HEK293 (cell line): ENCODE measurements at regions not wholly inside any gene's neighbourhood (a gene's known extent, or its start where the extent isn't known, plus 50 kb on each side); places are given as distances from the start of the nearest gene placed in this dataset.

Experiments
- CTCF ChIP-seq: fragments of 450-650 bp; formaldehyde crosslinking; IDR thresholded peaks from 2 replicates; pipeline ENCODE4 v1.5.1; 2016; ENCODE audit warnings: missing biosample characterization, missing genetic modification characterization
- GLIS1 ChIP-seq: fragments of 450-650 bp; formaldehyde crosslinking; IDR thresholded peaks from 2 replicates; pipeline ENCODE4 v1.5.1; 2016; ENCODE audit warnings: missing biosample characterization, missing genetic modification characterization
- MZF1 ChIP-seq: fragments of 450-650 bp; formaldehyde crosslinking; IDR thresholded peaks from 2 replicates; pipeline ENCODE4 v1.5.1; 2017; ENCODE audit warnings: missing biosample characterization, missing genetic modification characterization, borderline replicate concordance
- ZBTB21 ChIP-seq: fragments of 450-650 bp; formaldehyde crosslinking; IDR thresholded peaks from 2 replicates; pipeline ENCODE4 v1.5.1; 2017; ENCODE audit warnings: missing biosample characterization, missing genetic modification characterization
- ZFHX2 ChIP-seq: fragments of 450-650 bp; formaldehyde crosslinking; conservative IDR thresholded peaks from 2 replicates; pipeline ENCODE4 v1.5.1; 2016; ENCODE audit warnings: missing biosample characterization, missing genetic modification characterization
- ZNF10 ChIP-seq: fragments of 450-650 bp; formaldehyde crosslinking; IDR thresholded peaks from 2 replicates; pipeline ENCODE4 v1.5.1; 2017; ENCODE audit warnings: missing biosample characterization, missing genetic modification characterization
- ZNF121 ChIP-seq: fragments of 450-650 bp; formaldehyde crosslinking; IDR thresholded peaks from 2 replicates; pipeline ENCODE4 v1.5.1; 2016; ENCODE audit warnings: missing biosample characterization, missing genetic modification characterization
- ZNF37A ChIP-seq: fragments of 450-650 bp; IDR thresholded peaks from 2 replicates; pipeline ENCODE4 v1.5.1; 2018; ENCODE audit warnings: missing biosample characterization, missing genetic modification characterization
- ZSCAN18 ChIP-seq: fragments of 450-650 bp; formaldehyde crosslinking; IDR thresholded peaks from 2 replicates; pipeline ENCODE4 v1.5.1; 2016; ENCODE audit warnings: missing biosample characterization, missing genetic modification characterization
- TF ChIP-seq, protein P1 (sequence below): fragments of 450-650 bp; formaldehyde crosslinking; IDR thresholded peaks from 2 replicates; pipeline ENCODE4 v1.5.1; 2016; ENCODE audit warnings: missing biosample characterization, missing genetic modification characterization
- TF ChIP-seq, protein P2 (sequence below): fragments of 450-650 bp; formaldehyde crosslinking; IDR thresholded peaks from 2 replicates; pipeline ENCODE4 v1.5.1; 2016; ENCODE audit warnings: missing biosample characterization, missing genetic modification characterization

GRCh38 chr13:72062566-72062965 is 195.6 kb upstream of the DACH1 start:
- TF ChIP-seq GLIS1 (tag by site-specific recombination) (no peak), ZNF37A (no peak), CTCF (tag by site-specific recombination) (no peak), ZSCAN18 (no peak), ZNF121 (tag by site-specific recombination) (no peak), ZBTB21 (no peak), ZNF10 (tag by site-specific recombination) (no peak), ZFHX2 (tag by site-specific recombination) (no peak), MZF1 (tag by site-specific recombination) (no peak)
- TF ChIP-seq, protein P1, sequence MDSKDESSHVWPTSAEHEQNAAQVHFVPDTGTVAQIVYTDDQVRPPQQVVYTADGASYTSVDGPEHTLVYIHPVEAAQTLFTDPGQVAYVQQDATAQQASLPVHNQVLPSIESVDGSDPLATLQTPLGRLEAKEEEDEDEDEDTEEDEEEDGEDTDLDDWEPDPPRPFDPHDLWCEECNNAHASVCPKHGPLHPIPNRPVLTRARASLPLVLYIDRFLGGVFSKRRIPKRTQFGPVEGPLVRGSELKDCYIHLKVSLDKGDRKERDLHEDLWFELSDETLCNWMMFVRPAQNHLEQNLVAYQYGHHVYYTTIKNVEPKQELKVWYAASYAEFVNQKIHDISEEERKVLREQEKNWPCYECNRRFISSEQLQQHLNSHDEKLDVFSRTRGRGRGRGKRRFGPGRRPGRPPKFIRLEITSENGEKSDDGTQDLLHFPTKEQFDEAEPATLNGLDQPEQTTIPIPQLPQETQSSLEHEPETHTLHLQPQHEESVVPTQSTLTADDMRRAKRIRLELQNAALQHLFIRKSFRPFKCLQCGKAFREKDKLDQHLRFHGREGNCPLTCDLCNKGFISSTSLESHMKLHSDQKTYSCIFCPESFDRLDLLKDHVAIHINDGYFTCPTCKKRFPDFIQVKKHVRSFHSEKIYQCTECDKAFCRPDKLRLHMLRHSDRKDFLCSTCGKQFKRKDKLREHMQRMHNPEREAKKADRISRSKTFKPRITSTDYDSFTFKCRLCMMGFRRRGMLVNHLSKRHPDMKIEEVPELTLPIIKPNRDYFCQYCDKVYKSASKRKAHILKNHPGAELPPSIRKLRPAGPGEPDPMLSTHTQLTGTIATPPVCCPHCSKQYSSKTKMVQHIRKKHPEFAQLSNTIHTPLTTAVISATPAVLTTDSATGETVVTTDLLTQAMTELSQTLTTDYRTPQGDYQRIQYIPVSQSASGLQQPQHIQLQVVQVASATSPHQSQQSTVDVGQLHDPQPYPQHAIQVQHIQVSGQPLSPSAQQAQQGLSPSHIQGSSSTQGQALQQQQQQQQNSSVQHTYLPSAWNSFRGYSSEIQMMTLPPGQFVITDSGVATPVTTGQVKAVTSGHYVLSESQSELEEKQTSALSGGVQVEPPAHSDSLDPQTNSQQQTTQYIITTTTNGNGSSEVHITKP (tag by site-specific recombination), result no peak
- TF ChIP-seq, protein P2, sequence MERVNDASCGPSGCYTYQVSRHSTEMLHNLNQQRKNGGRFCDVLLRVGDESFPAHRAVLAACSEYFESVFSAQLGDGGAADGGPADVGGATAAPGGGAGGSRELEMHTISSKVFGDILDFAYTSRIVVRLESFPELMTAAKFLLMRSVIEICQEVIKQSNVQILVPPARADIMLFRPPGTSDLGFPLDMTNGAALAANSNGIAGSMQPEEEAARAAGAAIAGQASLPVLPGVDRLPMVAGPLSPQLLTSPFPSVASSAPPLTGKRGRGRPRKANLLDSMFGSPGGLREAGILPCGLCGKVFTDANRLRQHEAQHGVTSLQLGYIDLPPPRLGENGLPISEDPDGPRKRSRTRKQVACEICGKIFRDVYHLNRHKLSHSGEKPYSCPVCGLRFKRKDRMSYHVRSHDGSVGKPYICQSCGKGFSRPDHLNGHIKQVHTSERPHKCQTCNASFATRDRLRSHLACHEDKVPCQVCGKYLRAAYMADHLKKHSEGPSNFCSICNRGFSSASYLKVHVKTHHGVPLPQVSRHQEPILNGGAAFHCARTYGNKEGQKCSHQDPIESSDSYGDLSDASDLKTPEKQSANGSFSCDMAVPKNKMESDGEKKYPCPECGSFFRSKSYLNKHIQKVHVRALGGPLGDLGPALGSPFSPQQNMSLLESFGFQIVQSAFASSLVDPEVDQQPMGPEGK (tag by site-specific recombination), result no peak
